Ramos (cell line): ENCODE measurements at regions not wholly inside any gene's neighbourhood (a gene's known extent, or its start where the extent isn't known, plus 50 kb on each side); places are given as distances from the start of the nearest gene placed in this dataset.

Experiments used
- in situ Hi-C: fragments of 300-500 bp; cut with MboI; formaldehyde crosslinking; loops from one replicate; pipeline ENCODE4 v1.14.3; 2022; ENCODE audit warnings: low sequenced_read_pairs; ENCODE audit not compliant: unreplicated experiment

- in situ Hi-C loops = no loop called here
These were observed 282.4 kb upstream of the THSD7B start for GRCh38 chr2:136482966-136483365.

- in situ Hi-C loops = no loop called here
These were observed 283.3 kb upstream of the THSD7B start for GRCh38 chr2:136482006-136482405.

- in situ Hi-C loops = no loop called here
These were observed 285.6 kb upstream of the THSD7B start for GRCh38 chr2:136479696-136480095.

GRCh38 chr2:136468799-136469369, 296.5 kb upstream of the THSD7B start:
- in situ Hi-C loops = no loop called here

GRCh38 chr2:136452528-136452927, 312.8 kb upstream of the THSD7B start:
- in situ Hi-C loops = no loop called here

GRCh38 chr2:136448986-136449780, 316.2 kb upstream of the THSD7B start:
- in situ Hi-C loops = no loop called here

- in situ Hi-C loops = no loop called here
These were observed 316.9 kb upstream of the THSD7B start for GRCh38 chr2:136448432-136448831.

GRCh38 chr2:136444323-136444722, 321.0 kb upstream of the THSD7B start:
- in situ Hi-C loops = no loop called here

- in situ Hi-C loops = no loop called here
These were observed 321.7 kb upstream of the THSD7B start for GRCh38 chr2:136443661-136444060.

- in situ Hi-C loops = no loop called here
These were observed 323.2 kb upstream of the THSD7B start for GRCh38 chr2:136441979-136442714.

GRCh38 chr2:136439064-136439676, 321.2 kb upstream of the CXCR4 start:
- in situ Hi-C loops = no loop called here

- in situ Hi-C loops = no loop called here
These were observed 319.5 kb upstream of the CXCR4 start for GRCh38 chr2:136437461-136437860.

- in situ Hi-C loops = no loop called here
These were observed 319.0 kb upstream of the CXCR4 start for GRCh38 chr2:136436936-136437335.

- in situ Hi-C loops = no loop called here
These were observed 316.3 kb upstream of the CXCR4 start for GRCh38 chr2:136434251-136434715.

- in situ Hi-C loops = no loop called here
These were observed 315.3 kb upstream of the CXCR4 start for GRCh38 chr2:136433261-136433660.

- in situ Hi-C loops = loop anchor here (10.0 to 25.0 kb wide), 2 partner anchors 311 to 1413 kb away; no protein-coding TSS in a partner anchor
These were observed 306.2 kb upstream of the CXCR4 start for GRCh38 chr2:136424112-136424511.

GRCh38 chr2:136423516-136423996, 305.6 kb upstream of the CXCR4 start:
- in situ Hi-C loops = loop anchor here (10.0 to 25.0 kb wide), 2 partner anchors 311 to 1414 kb away; no protein-coding TSS in a partner anchor

- in situ Hi-C loops = loop anchor here (10.0 to 25.0 kb wide), 2 partner anchors 312 to 1415 kb away; no protein-coding TSS in a partner anchor
These were observed 304.6 kb upstream of the CXCR4 start for GRCh38 chr2:136422512-136422911.

GRCh38 chr2:136420346-136420745, 302.4 kb upstream of the CXCR4 start:
- in situ Hi-C loops = loop anchor here (10.0 to 25.0 kb wide), 2 partner anchors 314 to 1417 kb away; no protein-coding TSS in a partner anchor

- in situ Hi-C loops = loop anchor here (25.0 kb wide), 1 partner anchor 1425 kb away; no protein-coding TSS in a partner anchor
These were observed 294.0 kb upstream of the CXCR4 start for GRCh38 chr2:136411946-136412345.
